IMR-90 (cell line): ENCODE measurements at regions not wholly inside any gene's neighbourhood (a gene's known extent, or its start where the extent isn't known, plus 50 kb on each side); places are given as distances from the start of the nearest gene placed in this dataset.

ENCODE experiments used
- CHD1 ChIP-seq: IDR thresholded peaks from 2 replicates; pipeline ENCODE4 v1.6.1; 2012; ENCODE audit warnings: low read depth, low read length, improper control_type of control experiment
- CTCF ChIP-seq: conservative IDR thresholded peaks from 2 replicates; pipeline ENCODE4 v1.5.1; 2012; ENCODE audit warnings: mild to moderate bottlenecking, low read depth, low read length, improper control_type of control experiment
- POLR2A ChIP-seq: IDR thresholded peaks from 2 replicates; pipeline ENCODE4 v1.6.1; 2012; ENCODE audit warnings: mild to moderate bottlenecking, low read depth, low read length
- RAD21 ChIP-seq: IDR thresholded peaks from 2 replicates; pipeline ENCODE4 v1.6.1; 2012; ENCODE audit warnings: low read length, improper control_type of control experiment

GRCh38 chr2:128813352-128814034 is 494.8 kb upstream of the HS6ST1 start:
- TF ChIP-seq POLR2A (no peak), RAD21 (no peak), CHD1 (no peak), CTCF (no peak)
